ENCODE measurements at regions not wholly inside any gene's neighbourhood (a gene's known extent, or its start where the extent isn't known, plus 50 kb on each side); places are given as distances from the start of the nearest gene placed in this dataset.

- Histone ChIP-seq H3K14ac (replicated peaks; ENCODE audit: low read depth, low read length) (no peak overlapping the region), H3K79me1 (ENCODE audit: low read depth in 1 of 2, low read length in 2 of 2) (no peaks in the 10 kb centered on the region), H3K27ac (ENCODE audit: insufficient read depth, low read length) (no peak overlapping the region), H2BK5ac (ENCODE audit: low read depth, low read length, poor library complexity, severe bottlenecking) (no peak overlapping the region), H4K20me1 (ENCODE audit: insufficient read depth, low read length) (no peaks in the 10 kb centered on the region), H4K5ac (ENCODE audit: low read depth, low read length) (no peak overlapping the region), H3K4ac (ENCODE audit: low read depth, low read length) (no peak overlapping the region), H4K8ac (ENCODE audit: low read depth in 2 of 2, low read length in 2 of 2) (no peak overlapping the region), H2BK15ac (ENCODE audit: low read depth, low read length) (no peak overlapping the region), H3K18ac (ENCODE audit: low read depth, low read length) (no peak overlapping the region), H2BK120ac (ENCODE audit: low read depth, low read length) (no peak overlapping the region), H3K36me3 (ENCODE audit: control insufficient read depth, insufficient read depth, low read length) (no peaks in the 10 kb centered on the region), H3K4me3 (ENCODE audit: insufficient read depth, low read depth, low read length) (no peak overlapping the region), H3K23ac (ENCODE audit: low read depth, low read length) (no peak overlapping the region), H3K9me3 (ENCODE audit: control insufficient read depth, insufficient read depth, low read length) (peaks cover 14% of the 10 kb centered on the region), H2BK20ac (ENCODE audit: low read depth, low read length) (no peak overlapping the region), H3K9ac (ENCODE audit: low read depth, low read length) (no peak overlapping the region), H3K4me2 (ENCODE audit: low read depth, low read length) (no peak overlapping the region), H2AFZ (replicated peaks; ENCODE audit: low read length, poor library complexity) (no peak overlapping the region), H3K9me1 (ENCODE audit: insufficient read depth, low read length) (no peaks in the 10 kb centered on the region), H4K91ac (ENCODE audit: insufficient read depth, low read depth, low read length) (no peak overlapping the region), H3K27me3 (ENCODE audit: control insufficient read depth, insufficient read depth, low read length) (no peaks in the 10 kb centered on the region), H2AK5ac (ENCODE audit: low read depth, low read length) (no peak overlapping the region), H3K56ac (ENCODE audit: extremely low read depth, insufficient read depth, low read length) (no peak overlapping the region), H3K4me1 (ENCODE audit: control insufficient read depth, insufficient read depth, low read length) (no peaks in the 10 kb centered on the region), H2AK9ac (replicated peaks; ENCODE audit: low read depth, low read length, poor library complexity) (no peak overlapping the region)
- intact Hi-C loops (cut with micrococcal nuclease) = no loop called here
- dilution Hi-C loops (cut with HindIII; ENCODE audit: low sequenced_read_pairs, unreplicated experiment) = no loop called here
- no peak for DNase-seq
- ChIA-PET CTCF (no interaction called here), POLR2A (ENCODE audit: unreplicated experiment) (no interaction called here)
- in situ Hi-C loops (cut with MboI; ENCODE audit: low sequenced_read_pairs) = no loop called here
- 0% methylated on average over 1 of the region's 3 CpGs; no CpG with 5 or more reads in 1 of the 2 experiments for WGBS, 2 experiments (ENCODE audit: extremely low coverage in 2 of 2, insufficient read length in 1 of 2)
- BruUV-seq (replicated peaks) = no TSS peak
- no peak for ATAC-seq (ENCODE audit: low read depth)
- TF ChIP-seq ELK1 (IDR thresholded peaks at IDR 0.05; ENCODE audit: borderline replicate concordance, low read depth, low read length) = no peak
- TF ChIP-seq RFX5 (IDR thresholded peaks at IDR 0.05; ENCODE audit: low read depth, low read length) = no peak
- no peak for TF ChIP-seq FOS (IDR thresholded peaks at IDR 0.05; ENCODE audit: low read depth, low read length)
- no peak for TF ChIP-seq CTCF (conservative IDR thresholded peaks at IDR 0.05; ENCODE audit: low read depth, low read length)
- TF ChIP-seq RAD21 (IDR thresholded peaks at IDR 0.05; ENCODE audit: low read length) = no peak
- no peak for TF ChIP-seq POLR2A (IDR thresholded peaks at IDR 0.05; ENCODE audit: low read depth, low read length)
- no peak for TF ChIP-seq RCOR1 (IDR thresholded peaks at IDR 0.05; ENCODE audit: insufficient replicate concordance, low read length)
- TF ChIP-seq CHD1 (IDR thresholded peaks at IDR 0.05; ENCODE audit: low read depth, low read length) = no peak
- no peak for TF ChIP-seq MAFK (IDR thresholded peaks at IDR 0.05; ENCODE audit: low read depth, low read length)
- no peak for TF ChIP-seq MAZ (IDR thresholded peaks at IDR 0.05; ENCODE audit: borderline replicate concordance, low read depth, low read length)
- no peak for TF ChIP-seq CEBPB (IDR thresholded peaks at IDR 0.05; ENCODE audit: low read depth, low read length)
- TF ChIP-seq NFE2L2 (IDR thresholded peaks at IDR 0.05; ENCODE audit: low read depth, low read length) = no peak
- no peak for TF ChIP-seq USF2 (IDR thresholded peaks at IDR 0.05; ENCODE audit: low read depth, low read length)
- TF ChIP-seq SMC3 (IDR thresholded peaks at IDR 0.05; ENCODE audit: low read depth, low read length) = no peak
- TF ChIP-seq MXI1 (IDR thresholded peaks at IDR 0.05; ENCODE audit: borderline replicate concordance, low read depth, low read length) = no peak
Measured at GRCh38 chr4:45358573-45359506, 632.5 kb upstream of the GNPDA2 start.

All from IMR-90 (cell line).